ENCODE measurements at regions not wholly inside any gene's neighbourhood (a gene's known extent, or its start where the extent isn't known, plus 50 kb on each side); places are given as distances from the start of the nearest gene placed in this dataset.

- H3K4me1 ChIP-seq (ENCODE audit: control insufficient read depth in 1 of 2, insufficient read depth in 2 of 2, low read depth in 1 of 2, low read length in 1 of 2) = no peaks in the 10 kb centered on the region
- TF ChIP-seq ELF1 (IDR thresholded peaks at IDR 0.05) = no peak
- no peak overlapping the region for H3K4me2 ChIP-seq
- no peak for DNase-seq
- POLR2A ChIA-PET = no interaction called here
- no peak overlapping the region for H3K27ac ChIP-seq (ENCODE audit: low read depth in 2 of 2, low read length in 1 of 2)
- H4K20me1 ChIP-seq (ENCODE audit: insufficient read depth) = no peaks in the 10 kb centered on the region
- H3K9me3 ChIP-seq = no peaks in the 10 kb centered on the region
- no peak overlapping the region for H2AFZ ChIP-seq (ENCODE audit: low read depth)
- H3K36me3 ChIP-seq (replicated peaks in 1 of 2; ENCODE audit: control insufficient read depth in 1 of 2, insufficient read depth in 2 of 2, low read length in 1 of 2) = no peaks in the 10 kb centered on the region
- WGBS (ENCODE audit: low lambda C conversion rate) = 79% methylated on average over 11 of the region's 15 CpGs
- H3K9me2 ChIP-seq = no peaks in the 10 kb centered on the region
- H3F3A ChIP-seq (replicated peaks; ENCODE audit: insufficient read depth) = no peaks in the 10 kb centered on the region
- no peak overlapping the region for H3K9ac ChIP-seq
- no peak overlapping the region for H3K4me3 ChIP-seq (ENCODE audit: low read depth in 2 of 2, low read length in 1 of 2)
- CTCF ChIA-PET = interaction anchor here (2.4 to 4.0 kb wide), 2 partner anchors 8 to 280 kb away, joined by 9 to 25 read pairs; no protein-coding TSS in a partner anchor
- H3K79me2 ChIP-seq (ENCODE audit: insufficient read depth) = no peaks in the 10 kb centered on the region
- H3K27me3 ChIP-seq (ENCODE audit: insufficient read depth) = no peaks in the 10 kb centered on the region
These were observed 68.0 kb upstream of the RPH3AL start for GRCh38 chr17:420479-421175.

- H3K4me1 ChIP-seq (ENCODE audit: control insufficient read depth in 1 of 2, insufficient read depth in 2 of 2, low read depth in 1 of 2, low read length in 1 of 2) = no peaks in the 10 kb centered on the region
- TF ChIP-seq IRF3 (IDR thresholded peaks at IDR 0.05; ENCODE audit: low read depth, low read length) (no peak), MAX (IDR thresholded peaks at IDR 0.05; ENCODE audit: low read depth) (no peak), FOXJ3 (CRISPR knock-in tag; IDR thresholded peaks at IDR 0.05) (no peak), TEAD4 (IDR thresholded peaks at IDR 0.05; ENCODE audit: borderline replicate concordance, insufficient read depth) (no peak), USF2 (IDR thresholded peaks at IDR 0.05; ENCODE audit: borderline replicate concordance, low read depth, low read length) (no peak), EZH2phosphoT487 (IDR thresholded peaks at IDR 0.05; ENCODE audit: borderline replicate concordance, low read depth) (no peak), NFIC (IDR thresholded peaks at IDR 0.05; ENCODE audit: borderline replicate concordance) (no peak), TAF1 (IDR thresholded peaks at IDR 0.05; ENCODE audit: borderline replicate concordance, low read depth, low read length) (no peak), POLR2AphosphoS5 (IDR thresholded peaks at IDR 0.05; ENCODE audit: low read depth, low read length) (no peak), REST (IDR thresholded peaks at IDR 0.05; ENCODE audit: low read depth, low read length) (no peak), PBX3 (IDR thresholded peaks at IDR 0.05) (no peak), JUND (IDR thresholded peaks at IDR 0.05) (no peak), NRF1 (IDR thresholded peaks at IDR 0.05; ENCODE audit: low read depth, low read length) (no peak), YY1 (IDR thresholded peaks at IDR 0.05; ENCODE audit: low read depth) (no peak), GATA2 (CRISPR knock-in tag; IDR thresholded peaks at IDR 0.05) (no peak), FOXM1 (IDR thresholded peaks at IDR 0.05; ENCODE audit: low read depth) (no peak), RFX5 (IDR thresholded peaks at IDR 0.05; ENCODE audit: low read length) (no peak), USF1 (IDR thresholded peaks at IDR 0.05; ENCODE audit: borderline replicate concordance, low read depth) (no peak), RCOR1 (IDR thresholded peaks at IDR 0.05; ENCODE audit: low read length) (no peak)
- H3K4me3 ChIP-seq (ENCODE audit: low read depth in 2 of 2, low read length in 1 of 2) = no peak overlapping the region
- POLR2A ChIA-PET = no interaction called here
- H3K27ac ChIP-seq (ENCODE audit: low read depth in 2 of 2, low read length in 1 of 2) = no peak overlapping the region
- H3K36me3 ChIP-seq (replicated peaks in 1 of 2; ENCODE audit: control insufficient read depth in 1 of 2, insufficient read depth in 2 of 2, low read length in 1 of 2) = peaks cover 0 to 5% of the 10 kb centered on the region in 2 experiments
- H4K20me1 ChIP-seq (ENCODE audit: insufficient read depth) = no peaks in the 10 kb centered on the region
- DNase-seq = no peak
- CTCF ChIA-PET = no interaction called here
- H3K27me3 ChIP-seq (ENCODE audit: insufficient read depth) = no peaks in the 10 kb centered on the region
- H3K4me2 ChIP-seq = no peak overlapping the region
- 81% methylated on average over 13 of the region's 13 CpGs for WGBS (ENCODE audit: low lambda C conversion rate)
- H3K9me3 ChIP-seq = no peaks in the 10 kb centered on the region
- no peaks in the 10 kb centered on the region for H3K9me2 ChIP-seq
- no peaks in the 10 kb centered on the region for H3F3A ChIP-seq (replicated peaks; ENCODE audit: insufficient read depth)
- no peak overlapping the region for H3K9ac ChIP-seq
- H2AFZ ChIP-seq (ENCODE audit: low read depth) = no peak overlapping the region
- no peaks in the 10 kb centered on the region for H3K79me2 ChIP-seq (ENCODE audit: insufficient read depth)
These were observed 66.6 kb upstream of the RPH3AL start for GRCh38 chr17:419073-419735.

Data from SK-N-SH (cell line).